ENCODE measurements at regions not wholly inside any gene's neighbourhood (a gene's known extent, or its start where the extent isn't known, plus 50 kb on each side); places are given as distances from the start of the nearest gene placed in this dataset.

GRCh38 chrX:51155566-51155965, 177.1 kb upstream of the NUDT10 start:
- TF ChIP-seq CTCF (IDR thresholded peaks at IDR 0.05): no peak
- TF ChIP-seq POLR2A (IDR thresholded peaks at IDR 0.05): no peak

Measured in thyroid gland (tissue), 4 donors.